ENCODE measurements at regions not wholly inside any gene's neighbourhood (a gene's known extent, or its start where the extent isn't known, plus 50 kb on each side); places are given as distances from the start of the nearest gene placed in this dataset.

GRCh38 chr7:11895337-11895736 is 63.3 kb upstream of the THSD7A start:
- DNase-seq (ENCODE audit: low read depth in 2 of 2): no peak

DNA sequence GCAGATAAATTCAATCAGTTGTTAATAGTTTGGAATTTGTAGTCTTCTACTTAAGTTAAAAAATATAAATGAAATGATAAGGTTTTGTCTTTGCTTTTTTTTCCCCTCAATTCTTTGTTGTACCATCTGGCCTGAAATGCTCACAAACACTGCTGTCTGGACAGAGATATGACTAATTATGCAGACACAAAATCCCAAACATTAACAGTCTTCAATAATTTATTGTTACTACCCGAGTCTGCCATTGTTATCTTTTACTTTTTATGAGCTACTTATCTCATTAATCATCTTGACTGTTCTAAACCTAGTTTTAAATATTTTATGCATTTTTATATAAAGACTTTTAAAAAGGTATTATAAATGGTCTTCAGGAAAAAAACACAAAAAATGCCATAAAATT is 64.7 kb upstream of the THSD7A start:
- no peak for DNase-seq (ENCODE audit: low read depth in 2 of 2)

GRCh38 chr7:11899247-11899646 is 67.2 kb upstream of the THSD7A start:
- DNase-seq (ENCODE audit: low read depth in 2 of 2): no peak

GRCh38 chr7:11910253-11910652 is 78.3 kb upstream of the THSD7A start:
- DNase-seq (ENCODE audit: low read depth in 2 of 2): no peak

DNA sequence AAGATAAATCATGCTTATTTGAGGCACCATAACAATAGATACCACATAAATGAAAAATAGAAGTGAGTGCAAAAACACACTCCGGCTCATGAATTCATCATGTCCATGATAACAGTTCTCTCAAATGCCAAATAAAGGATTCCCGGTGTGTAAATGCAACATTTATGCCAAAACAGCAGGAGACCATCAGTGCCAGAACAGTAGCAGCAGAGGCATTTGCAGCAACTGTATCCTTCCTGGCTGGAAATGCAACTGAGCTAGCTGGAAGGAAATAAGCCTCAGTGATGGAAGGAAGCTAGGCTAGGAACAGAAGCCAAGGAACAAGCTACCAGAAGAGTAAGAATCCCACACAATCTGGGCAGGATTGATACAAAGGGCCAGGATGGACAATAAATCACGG is 79.9 kb upstream of the THSD7A start:
- DNase-seq (ENCODE audit: low read depth in 2 of 2): no peak

DNA sequence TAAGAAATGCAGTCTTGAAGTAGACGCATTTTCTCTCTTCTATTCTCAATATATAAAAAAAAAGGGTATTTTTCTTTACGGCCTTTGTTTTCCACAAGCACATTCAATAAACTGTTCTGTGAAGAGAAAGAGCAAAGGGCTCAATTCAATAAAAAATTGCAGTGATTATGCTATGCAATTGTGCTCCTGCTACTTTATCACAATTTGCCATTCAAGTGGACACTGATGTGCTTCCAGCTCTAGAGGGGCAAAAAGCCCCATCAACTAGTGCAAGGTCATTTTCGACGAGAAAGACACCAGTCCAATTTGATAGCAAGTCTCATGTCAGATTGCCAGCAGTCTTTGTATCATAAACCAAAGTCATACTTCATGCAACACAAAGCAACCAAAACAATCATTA is 82.6 kb upstream of the THSD7A start:
- DNase-seq (ENCODE audit: low read depth in 2 of 2): no peak

DNA sequence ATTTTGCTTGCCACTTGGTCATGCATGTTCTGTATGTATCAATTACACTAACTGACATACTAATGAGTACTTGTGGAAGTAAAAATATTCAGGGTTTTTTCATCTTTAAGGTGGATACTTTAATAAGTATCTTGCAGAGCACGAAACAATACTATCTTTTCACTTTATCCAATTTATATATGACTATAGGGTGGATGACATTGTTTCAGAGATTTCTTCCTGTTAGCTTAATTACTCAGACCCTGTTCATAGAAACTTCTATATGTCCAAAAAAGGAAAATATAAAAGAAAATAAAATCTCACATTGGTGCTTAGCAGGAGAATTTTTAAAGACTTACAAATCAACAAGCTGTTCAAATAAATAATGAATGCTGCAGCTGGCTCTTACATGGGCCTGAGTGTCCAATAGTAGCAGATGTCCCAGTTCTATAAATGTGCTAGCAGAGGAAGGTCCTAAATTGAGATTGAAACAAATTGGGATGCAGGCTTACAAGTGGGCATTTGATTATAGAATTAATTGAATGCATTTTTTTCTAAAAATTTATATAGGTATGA is 91.5 kb upstream of the THSD7A start:
- no peak for DNase-seq (ENCODE audit: low read depth in 2 of 2)

DNA sequence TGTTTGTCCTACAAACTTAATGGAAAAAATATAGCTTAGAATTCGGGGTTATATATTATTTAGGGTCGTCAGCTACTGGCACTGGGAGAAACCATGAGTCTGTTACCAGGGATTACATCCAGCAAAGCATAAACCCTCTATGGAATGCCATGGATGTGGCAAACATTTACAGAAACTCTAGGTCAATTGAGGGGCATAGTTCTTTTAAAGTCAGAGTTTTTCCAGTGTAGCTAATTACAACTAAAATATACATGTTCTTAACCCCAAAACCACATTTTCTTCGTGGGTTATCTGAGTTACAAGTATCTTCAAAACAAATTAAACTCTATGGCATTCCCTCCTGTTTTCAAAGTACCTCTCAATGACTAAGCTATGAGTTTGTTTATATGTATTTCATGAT is 99.3 kb upstream of the THSD7A start:
- no peak for DNase-seq (ENCODE audit: low read depth in 2 of 2)

GRCh38 chr7:11934796-11935195 is 102.8 kb upstream of the THSD7A start:
- DNase-seq (ENCODE audit: low read depth in 2 of 2): no peak

DNA sequence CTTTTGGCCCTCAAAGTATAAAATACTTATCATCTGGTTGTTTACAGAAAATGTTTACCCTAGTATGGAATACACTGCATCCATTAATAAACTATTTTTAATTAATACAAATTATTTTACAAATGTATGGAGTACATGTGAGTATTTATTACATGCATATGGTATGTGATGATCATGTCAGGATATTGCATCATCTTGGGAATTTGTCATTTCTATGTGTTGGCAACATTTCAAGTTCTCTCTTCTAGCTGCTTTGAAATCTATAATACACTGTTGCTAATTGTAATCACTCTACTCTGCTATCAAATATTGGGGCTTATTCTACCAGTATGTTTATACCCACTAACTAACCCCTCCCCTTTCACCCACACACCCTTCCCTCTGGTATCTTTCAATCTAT is 103.9 kb upstream of the THSD7A start:
- no peak for DNase-seq (ENCODE audit: low read depth in 2 of 2)

GRCh38 chr7:11946794-11947193 is 114.8 kb upstream of the THSD7A start:
- DNase-seq (ENCODE audit: low read depth in 2 of 2): no peak

- DNase-seq (ENCODE audit: low read depth in 2 of 2): no peak
These were observed 118.3 kb upstream of the THSD7A start for GRCh38 chr7:11950281-11950680.

GRCh38 chr7:11950942-11951341 is 118.9 kb upstream of the THSD7A start:
- DNase-seq (ENCODE audit: low read depth in 2 of 2): no peak

DNA sequence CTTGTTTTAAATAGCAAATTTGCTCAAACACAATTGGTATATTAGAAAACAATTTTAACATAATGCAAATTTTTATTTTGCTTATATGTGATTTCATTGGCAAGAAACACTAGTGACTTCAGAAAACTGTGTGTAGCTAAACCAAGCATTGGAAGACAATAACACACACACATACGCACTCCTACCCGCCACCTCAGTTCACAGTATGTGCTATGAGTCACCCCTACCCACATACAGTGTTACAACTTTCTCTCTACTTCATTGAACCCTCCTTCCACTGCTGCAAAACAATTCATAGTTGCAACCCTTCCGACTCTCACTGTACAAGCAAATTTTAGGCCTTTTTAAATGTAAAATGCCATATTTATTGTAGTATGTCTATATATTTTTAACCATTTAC is 119.9 kb upstream of the THSD7A start:
- no peak for DNase-seq (ENCODE audit: low read depth in 2 of 2)

GRCh38 chr7:11952972-11953371 is 121.0 kb upstream of the THSD7A start:
- no peak for DNase-seq (ENCODE audit: low read depth in 2 of 2)

DNA sequence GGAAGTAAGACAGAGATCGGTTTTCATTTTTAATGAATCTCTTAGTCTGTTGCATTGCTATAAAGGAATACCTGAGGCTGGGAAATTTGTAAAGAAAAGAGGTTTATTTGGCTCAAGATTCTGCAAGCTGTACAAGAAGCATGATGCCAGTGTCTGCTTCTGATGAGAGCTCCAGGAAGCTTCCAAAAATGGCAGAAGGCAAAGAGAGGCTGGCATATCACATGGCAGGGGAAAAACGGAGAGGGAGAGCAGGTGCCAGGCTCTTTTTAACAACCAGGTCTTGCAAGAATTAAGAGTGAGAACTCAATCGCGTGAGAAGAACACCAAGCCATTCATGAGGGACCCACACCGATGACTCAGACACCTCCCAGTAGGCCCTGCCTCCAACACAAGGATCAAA is 125.0 kb upstream of the THSD7A start:
- no peak for DNase-seq (ENCODE audit: low read depth in 2 of 2)

- no peak for DNase-seq (ENCODE audit: low read depth in 2 of 2)
These were observed 126.0 kb upstream of the THSD7A start for GRCh38 chr7:11957956-11958355.

DNA sequence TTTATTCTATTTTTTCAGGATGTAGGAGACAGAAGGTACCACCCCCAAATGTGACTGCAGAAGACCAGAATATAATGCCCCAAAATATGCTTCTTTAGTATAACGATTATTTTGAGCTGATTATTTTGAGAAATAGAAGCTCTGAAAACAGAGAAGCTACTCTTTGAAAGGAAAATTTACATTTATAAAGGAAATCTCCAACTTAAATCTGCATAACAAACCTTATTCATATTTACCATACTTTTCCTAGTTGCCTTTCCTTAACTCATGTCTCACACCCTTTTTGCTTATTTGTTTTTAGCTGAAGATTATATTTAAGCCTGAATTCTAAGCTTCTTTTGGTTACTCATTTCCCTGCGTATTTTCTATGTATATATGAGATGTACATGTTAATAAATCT is 127.1 kb upstream of the THSD7A start:
- DNase-seq (ENCODE audit: low read depth in 2 of 2): no peak

- DNase-seq (ENCODE audit: low read depth in 2 of 2): no peak
These were observed 128.6 kb upstream of the THSD7A start for GRCh38 chr7:11960621-11961020.

DNA sequence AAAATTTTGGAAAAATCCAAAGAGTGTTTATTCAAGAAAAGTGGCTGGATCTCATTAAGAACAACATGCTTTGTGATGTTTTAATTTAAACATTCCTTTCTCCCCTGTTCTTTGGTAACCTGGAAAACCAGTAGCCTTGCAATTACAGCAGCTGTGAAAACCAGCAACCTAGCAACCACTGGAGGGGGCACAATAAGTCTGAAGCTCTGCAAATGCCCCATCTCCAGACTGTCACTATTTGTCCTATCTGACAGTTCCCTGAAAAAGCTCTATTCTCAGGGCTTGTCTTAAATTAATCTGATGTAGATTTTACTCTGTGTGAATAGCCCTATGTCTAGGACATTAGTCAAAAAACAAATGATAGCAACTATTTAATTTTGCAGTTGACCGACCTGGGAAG is 137.6 kb upstream of the THSD7A start:
- DNase-seq (ENCODE audit: low read depth in 2 of 2): no peak

- no peak for DNase-seq (ENCODE audit: low read depth in 2 of 2)
These were observed 138.1 kb upstream of the THSD7A start for GRCh38 chr7:11970132-11970531.

DNA sequence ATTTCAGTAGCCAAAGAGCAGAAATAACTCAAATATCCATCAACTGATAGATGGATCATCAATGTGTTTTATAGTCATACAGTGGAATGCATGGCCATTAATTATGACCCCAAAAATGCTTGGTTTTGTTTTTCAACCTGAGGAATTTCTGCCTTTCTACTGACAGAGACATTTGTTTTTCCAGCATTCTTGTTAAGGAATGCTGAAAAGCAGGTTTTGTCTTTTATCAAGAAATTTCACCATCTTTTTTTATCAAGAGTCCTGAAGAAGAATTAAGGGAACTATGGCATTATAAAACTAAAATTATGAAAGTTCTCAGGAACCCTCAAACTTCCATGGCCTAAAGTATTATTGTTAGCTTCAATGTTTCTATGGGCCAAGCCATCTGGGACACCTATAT is 153.4 kb upstream of the THSD7A start:
- no peak for DNase-seq (ENCODE audit: low read depth in 2 of 2)

DNA sequence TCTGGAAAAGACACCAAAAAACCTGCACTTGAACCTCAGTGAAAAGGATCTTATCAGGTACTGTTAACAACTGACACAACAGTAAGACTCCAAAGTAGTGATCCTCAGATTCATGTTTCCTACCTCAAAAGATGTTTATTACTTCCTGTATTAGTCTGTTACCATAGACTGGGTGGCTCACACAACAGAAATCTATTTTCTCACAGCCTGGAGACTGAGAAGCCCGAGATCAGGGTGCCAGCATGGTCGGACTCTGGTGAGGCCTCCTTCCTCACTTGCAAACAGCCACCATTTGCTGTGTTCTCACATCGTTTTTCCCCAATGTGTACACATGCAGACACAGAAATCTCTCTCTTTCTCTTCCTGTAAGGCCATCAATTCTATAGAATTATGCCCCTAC is 154.0 kb upstream of the THSD7A start:
- no peak for DNase-seq (ENCODE audit: low read depth in 2 of 2)

DNA sequence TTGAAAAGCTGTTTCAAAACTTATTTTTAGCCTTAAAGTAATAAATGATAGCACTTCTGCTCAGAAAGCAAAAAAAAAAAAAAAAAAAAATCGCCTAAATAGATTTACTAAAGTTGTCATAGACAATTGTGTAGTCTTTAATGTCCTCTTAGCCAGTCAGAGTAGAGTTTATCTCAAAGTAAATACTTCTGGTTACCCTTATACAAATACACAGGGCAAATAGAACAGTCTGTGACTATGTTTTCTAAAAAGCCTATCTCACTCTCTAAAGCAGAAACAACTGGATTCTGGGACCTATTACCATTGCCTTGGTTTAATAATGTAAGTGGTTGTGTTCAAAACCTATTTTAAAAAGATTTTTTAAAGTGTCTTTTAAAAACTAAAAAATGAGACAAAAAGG is 156.2 kb upstream of the THSD7A start:
- no peak for DNase-seq (ENCODE audit: low read depth in 2 of 2)

GRCh38 chr7:12002428-12002827 is 170.4 kb upstream of the THSD7A start:
- DNase-seq (ENCODE audit: low read depth in 2 of 2): no peak
